Left lung (tissue), 4 donors: ENCODE measurements at regions not wholly inside any gene's neighbourhood (a gene's known extent, or its start where the extent isn't known, plus 50 kb on each side); places are given as distances from the start of the nearest gene placed in this dataset.

Experiments
- ATAC-seq: fragments of 200-7000 bp; cut with Tn5 transposase; one replicate; pipeline ENCODE4 v1.9.1; 2020; ENCODE audit warnings: moderate library complexity
- DNase-seq, 4 donors: peaks; one replicate each; pipeline ENCODE4 v3.0.0-alpha.2; 2013 to 2020
- H3K27ac ChIP-seq, 2 donors: fragments of 200-600 bp; sonication (generic) in 1 of 2; one replicate each; pipeline versions ENCODE4 v1.5.0 to v1.8.0; 2020 to 2021
- H3K27me3 ChIP-seq, 2 donors: fragments of 200-600 bp; sonication (generic) in 1 of 2; one replicate each; pipeline versions ENCODE4 v1.5.0 to v1.8.0; 2020 to 2021
- H3K36me3 ChIP-seq, 2 donors: fragments of 200-600 bp; sonication (generic) in 1 of 2; one replicate each; pipeline versions ENCODE4 v1.5.0 to v1.8.0; 2020 to 2021
- H3K4me1 ChIP-seq, 2 donors: fragments of 200-600 bp; one replicate each; pipeline ENCODE4 v1.8.0; 2021
- H3K4me3 ChIP-seq, 2 donors: fragments of 200-600 bp; sonication (generic) in 1 of 2; one replicate each; pipeline versions ENCODE4 v1.5.0 to v1.8.0; 2020 to 2021; ENCODE audit warnings: mild to moderate bottlenecking in 1 of 2
- H3K9me3 ChIP-seq, 2 donors: fragments of 200-600 bp; sonication (generic) in 1 of 2; one replicate each; pipeline versions ENCODE4 v1.5.0 to v1.8.0; 2020 to 2021
- intact Hi-C, 2 donors: fragments of 100-400 bp; cut with DNase I; formaldehyde crosslinking; loops; one replicate each; pipeline versions ENCODE4 v1.11.2 to v1.14.2; 2022
- TF ChIP-seq, protein P1 (sequence below), 2 donors: fragments of 200-600 bp; sonication (generic) in 1 of 2; IDR thresholded peaks; one replicate each; pipeline versions ENCODE4 v1.5.0 to v1.8.0; 2021; ENCODE audit warnings: antibody characterized with exemption in 2 of 2
- donor health status: DM: no; HTN: yes; CAD: no.
- donor health status: DM: no; HTN: no; CAD: no.

DNA sequence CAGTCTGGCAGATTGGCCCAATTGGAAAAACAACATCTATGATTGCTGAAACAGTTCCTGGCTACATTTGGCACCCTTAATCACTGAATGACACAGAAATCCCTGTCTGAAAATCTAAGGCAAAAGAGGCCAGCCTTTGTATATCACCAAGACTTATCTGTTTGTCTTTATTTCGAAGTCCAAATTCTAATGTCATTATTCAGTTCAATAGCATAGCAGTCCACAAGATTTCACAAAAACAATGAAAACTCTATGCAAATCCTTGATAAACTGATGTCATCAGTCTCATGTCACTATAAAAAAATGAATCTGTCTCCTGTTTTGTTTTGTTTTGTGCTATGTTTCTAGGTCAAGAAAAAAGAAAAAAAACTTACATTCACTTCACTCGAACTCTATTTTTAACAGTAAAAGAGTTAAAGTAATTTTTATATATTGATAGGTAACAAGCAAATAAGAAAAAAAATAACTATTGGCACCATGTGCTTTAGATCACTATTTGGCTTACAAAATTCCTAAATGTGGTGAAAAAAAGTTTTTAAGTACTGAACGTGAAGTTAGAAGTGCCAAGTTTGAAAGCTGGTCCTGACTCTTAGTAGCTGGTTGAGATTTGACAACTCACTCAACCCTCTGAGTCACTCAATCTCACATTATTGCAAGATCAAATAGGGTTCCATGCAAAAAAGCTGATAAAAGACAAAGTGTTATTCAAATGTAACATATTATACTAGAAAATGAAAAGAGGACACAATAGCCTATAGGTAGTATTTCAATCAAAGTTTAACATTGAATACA, 359.3 kb downstream of the IRS1 start:
- Histone ChIP-seq H3K27me3 (no peaks in the 10 kb centered on the region), H3K36me3 (no peaks in the 10 kb centered on the region), H3K27ac (no peak overlapping the region), H3K9me3 (no peaks in the 10 kb centered on the region), H3K4me1 (no peaks in the 10 kb centered on the region), H3K4me3 (no peak overlapping the region)
- TF ChIP-seq, protein P1, sequence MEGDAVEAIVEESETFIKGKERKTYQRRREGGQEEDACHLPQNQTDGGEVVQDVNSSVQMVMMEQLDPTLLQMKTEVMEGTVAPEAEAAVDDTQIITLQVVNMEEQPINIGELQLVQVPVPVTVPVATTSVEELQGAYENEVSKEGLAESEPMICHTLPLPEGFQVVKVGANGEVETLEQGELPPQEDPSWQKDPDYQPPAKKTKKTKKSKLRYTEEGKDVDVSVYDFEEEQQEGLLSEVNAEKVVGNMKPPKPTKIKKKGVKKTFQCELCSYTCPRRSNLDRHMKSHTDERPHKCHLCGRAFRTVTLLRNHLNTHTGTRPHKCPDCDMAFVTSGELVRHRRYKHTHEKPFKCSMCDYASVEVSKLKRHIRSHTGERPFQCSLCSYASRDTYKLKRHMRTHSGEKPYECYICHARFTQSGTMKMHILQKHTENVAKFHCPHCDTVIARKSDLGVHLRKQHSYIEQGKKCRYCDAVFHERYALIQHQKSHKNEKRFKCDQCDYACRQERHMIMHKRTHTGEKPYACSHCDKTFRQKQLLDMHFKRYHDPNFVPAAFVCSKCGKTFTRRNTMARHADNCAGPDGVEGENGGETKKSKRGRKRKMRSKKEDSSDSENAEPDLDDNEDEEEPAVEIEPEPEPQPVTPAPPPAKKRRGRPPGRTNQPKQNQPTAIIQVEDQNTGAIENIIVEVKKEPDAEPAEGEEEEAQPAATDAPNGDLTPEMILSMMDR (IDR thresholded peaks at IDR 0.05) = no peak
- DNase-seq = no peak
- ATAC-seq = no peak
- intact Hi-C loops = no loop called here

DNA sequence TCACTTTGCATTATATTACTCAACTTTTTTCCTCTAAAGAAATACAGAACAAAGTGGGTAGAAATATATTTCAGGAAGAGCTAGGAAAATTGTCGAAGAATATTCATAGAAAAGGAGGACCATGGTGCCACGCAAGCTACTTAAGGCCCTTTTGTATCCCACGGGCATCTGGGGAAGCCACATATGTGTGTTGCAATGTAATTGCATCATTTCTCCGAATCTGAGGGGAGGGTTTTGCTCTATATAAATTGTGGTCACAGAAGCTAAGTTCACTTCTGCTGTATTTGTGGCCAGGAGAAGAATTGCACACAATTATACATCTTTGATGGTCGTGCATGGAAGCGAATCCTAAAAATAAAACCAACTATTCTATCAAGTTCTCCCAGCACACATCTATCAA, 360.3 kb downstream of the IRS1 start:
- no peak overlapping the region for H3K4me3 ChIP-seq
- H3K9me3 ChIP-seq = no peaks in the 10 kb centered on the region
- DNase-seq = no peak
- no peak overlapping the region for H3K27ac ChIP-seq
- H3K4me1 ChIP-seq = no peaks in the 10 kb centered on the region
- H3K27me3 ChIP-seq = no peaks in the 10 kb centered on the region
- intact Hi-C loops = no loop called here
- no peak for ATAC-seq
- H3K36me3 ChIP-seq = no peaks in the 10 kb centered on the region
- TF ChIP-seq, protein P1 (IDR thresholded peaks at IDR 0.05) = no peak

DNA sequence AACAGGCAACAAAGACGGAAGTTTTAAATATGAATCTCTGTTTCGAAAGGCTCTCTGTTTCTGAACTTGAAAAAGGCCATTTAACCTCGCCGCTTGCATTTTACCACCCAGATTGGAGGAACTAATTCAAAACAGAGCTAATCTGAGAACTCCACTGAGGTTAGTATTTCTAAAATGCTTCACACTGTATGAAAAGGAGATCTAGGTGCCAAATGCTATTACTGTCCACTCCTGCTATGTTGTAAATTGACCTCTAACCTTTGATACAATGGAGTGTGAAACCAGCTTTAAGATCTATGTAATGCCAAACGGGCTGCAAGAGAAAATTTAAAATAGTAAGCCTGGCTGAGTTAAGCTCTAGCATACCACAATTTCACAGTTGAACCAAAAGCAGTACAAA, 364.5 kb downstream of the IRS1 start:
- no peak for DNase-seq
- TF ChIP-seq, protein P1 (IDR thresholded peaks at IDR 0.05) = no peak
- Histone ChIP-seq H3K4me3 (no peak overlapping the region), H3K27ac (no peak overlapping the region), H3K27me3 (no peaks in the 10 kb centered on the region), H3K4me1 (no peaks in the 10 kb centered on the region), H3K9me3 (no peaks in the 10 kb centered on the region), H3K36me3 (no peaks in the 10 kb centered on the region)
- intact Hi-C loops = no loop called here
- ATAC-seq = no peak

DNA sequence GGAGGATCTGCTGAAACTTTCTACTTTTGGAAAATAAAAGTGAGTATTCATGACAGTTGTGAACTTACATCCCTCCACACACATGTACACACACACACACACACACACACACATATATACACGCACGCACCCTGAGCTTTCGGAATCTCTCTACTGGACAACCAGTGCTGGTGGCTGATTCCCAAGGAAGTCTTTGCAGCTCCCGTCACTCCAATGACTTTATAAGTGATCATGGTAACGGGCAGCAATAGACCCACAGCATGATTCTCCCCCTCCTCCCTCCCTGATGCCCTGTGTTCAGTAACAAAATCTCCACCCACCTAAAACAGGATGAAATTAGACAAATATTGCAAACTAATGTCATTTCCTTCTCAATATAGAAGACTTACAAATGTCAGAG, 364.9 kb downstream of the IRS1 start:
- H3K36me3 ChIP-seq = no peaks in the 10 kb centered on the region
- H3K4me1 ChIP-seq = no peaks in the 10 kb centered on the region
- no peak overlapping the region for H3K4me3 ChIP-seq
- ATAC-seq (no peak), DNase-seq (no peak)
- H3K27ac ChIP-seq = no peak overlapping the region
- intact Hi-C loops = no loop called here
- H3K9me3 ChIP-seq = no peaks in the 10 kb centered on the region
- H3K27me3 ChIP-seq = no peaks in the 10 kb centered on the region
- TF ChIP-seq, protein P1 (IDR thresholded peaks at IDR 0.05) = no peak

DNA sequence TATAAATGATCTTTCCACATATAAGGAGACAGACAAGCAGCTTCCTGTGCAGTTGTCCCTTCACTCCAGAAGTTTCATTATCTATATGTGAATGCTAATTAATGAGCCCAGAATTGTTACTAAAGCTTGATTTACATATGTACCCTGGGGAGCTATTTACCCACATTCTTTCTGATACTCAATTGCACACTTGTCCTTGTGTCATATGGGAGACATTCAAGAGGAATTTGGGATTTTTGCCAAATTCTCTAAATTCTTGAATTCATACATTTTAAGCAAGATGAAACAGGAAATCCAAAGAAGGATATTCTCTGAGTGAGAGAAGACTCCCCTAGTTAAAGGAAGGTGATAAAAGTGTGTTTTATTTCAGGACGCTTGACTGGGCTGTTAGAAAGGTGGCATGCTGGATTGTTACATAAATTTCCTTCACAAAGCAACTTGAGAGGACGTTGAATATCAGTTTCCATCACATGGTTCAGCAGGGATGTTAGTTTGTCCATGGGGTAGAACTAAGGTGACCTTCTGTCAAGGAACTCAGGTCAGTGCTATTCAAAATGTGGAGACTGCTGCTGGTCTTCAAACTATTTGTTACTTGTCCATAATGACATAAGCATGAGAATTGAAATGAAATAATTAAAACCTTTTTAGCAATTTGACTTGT, 368.2 kb downstream of the IRS1 start:
- no peaks in the 10 kb centered on the region for H3K4me1 ChIP-seq
- H3K36me3 ChIP-seq = no peaks in the 10 kb centered on the region
- no peaks in the 10 kb centered on the region for H3K9me3 ChIP-seq
- intact Hi-C loops = no loop called here
- H3K27me3 ChIP-seq = no peaks in the 10 kb centered on the region
- H3K4me3 ChIP-seq = no peak overlapping the region
- no peak overlapping the region for H3K27ac ChIP-seq
- TF ChIP-seq, protein P1 (IDR thresholded peaks at IDR 0.05) = no peak
- DNase-seq = no peak
- ATAC-seq = no peak
